NCI-H446 (cell line): ENCODE measurements at regions not wholly inside any gene's neighbourhood (a gene's known extent, or its start where the extent isn't known, plus 50 kb on each side); places are given as distances from the start of the nearest gene placed in this dataset.
"Not testable (repeated sequence)": the region's sequence is repeated elsewhere in the genome, so short reads cannot be mapped to it uniquely, and the experiment has no call there.

ENCODE experiments used
- DNase-seq, 2 experiments: peaks; one replicate each; lab custom pipeline; 2025; lab: John Stamatoyannopoulos, UW

DNA sequence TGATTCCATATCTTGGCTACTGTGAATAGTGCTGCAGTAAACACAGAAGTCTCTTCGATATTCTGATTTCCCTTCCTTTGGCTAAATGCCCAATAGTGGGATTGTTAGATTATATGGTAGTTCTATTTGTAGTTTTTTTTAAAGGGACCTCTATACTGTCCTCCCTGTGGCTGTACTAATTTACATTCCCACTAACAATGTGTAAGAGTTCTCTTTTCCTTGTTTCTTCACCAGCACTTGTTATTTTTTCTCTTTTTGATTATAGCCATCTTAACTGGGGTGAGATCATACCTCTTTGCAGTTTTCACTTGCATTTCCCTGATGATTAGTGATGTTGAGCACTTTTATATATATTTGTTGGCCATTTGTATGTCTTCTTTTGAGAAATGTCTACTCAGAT lies 102.0 kb downstream of the CARTPT start:
- no peak for DNase-seq

DNA sequence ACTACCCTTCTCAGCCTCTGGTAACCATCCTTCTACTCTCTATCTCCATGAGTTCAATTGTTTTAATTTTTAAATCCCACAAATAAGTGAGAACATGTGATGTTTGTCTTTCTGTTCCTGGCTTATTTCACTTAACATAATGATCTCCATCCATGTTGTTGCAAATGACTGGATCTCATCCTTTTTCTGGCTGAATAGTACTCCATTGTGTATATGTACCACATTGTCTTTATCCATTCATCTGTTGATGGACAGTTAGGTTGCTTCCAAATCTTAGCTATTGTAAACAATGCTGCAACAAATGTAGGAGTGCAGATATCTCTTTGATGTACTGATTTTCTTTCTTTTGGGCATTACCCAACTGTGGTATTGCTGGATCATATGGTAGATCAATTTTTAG lies 103.0 kb downstream of the CARTPT start:
- DNase-seq, result not testable (repeated sequence)

DNA sequence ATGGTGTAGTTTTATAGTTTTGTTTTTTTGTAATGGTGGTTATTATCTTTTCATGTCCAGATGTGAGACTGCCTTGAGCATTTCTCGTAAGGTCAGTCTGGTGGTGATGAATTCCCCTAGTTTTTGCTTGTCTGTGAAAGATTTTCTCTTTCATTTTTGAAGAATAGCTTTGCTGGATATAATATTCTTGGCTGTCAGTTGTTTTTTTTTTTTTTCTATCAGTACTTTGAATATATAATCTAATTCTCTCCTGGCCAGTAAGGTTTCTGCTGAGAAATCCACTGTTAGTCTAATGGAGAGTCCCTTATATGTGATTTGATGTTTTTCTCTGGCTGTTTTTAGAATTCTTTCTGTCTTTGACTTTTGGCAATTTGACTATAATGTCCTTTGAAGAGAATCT lies 106.9 kb downstream of the CARTPT start:
- no peak for DNase-seq

DNA sequence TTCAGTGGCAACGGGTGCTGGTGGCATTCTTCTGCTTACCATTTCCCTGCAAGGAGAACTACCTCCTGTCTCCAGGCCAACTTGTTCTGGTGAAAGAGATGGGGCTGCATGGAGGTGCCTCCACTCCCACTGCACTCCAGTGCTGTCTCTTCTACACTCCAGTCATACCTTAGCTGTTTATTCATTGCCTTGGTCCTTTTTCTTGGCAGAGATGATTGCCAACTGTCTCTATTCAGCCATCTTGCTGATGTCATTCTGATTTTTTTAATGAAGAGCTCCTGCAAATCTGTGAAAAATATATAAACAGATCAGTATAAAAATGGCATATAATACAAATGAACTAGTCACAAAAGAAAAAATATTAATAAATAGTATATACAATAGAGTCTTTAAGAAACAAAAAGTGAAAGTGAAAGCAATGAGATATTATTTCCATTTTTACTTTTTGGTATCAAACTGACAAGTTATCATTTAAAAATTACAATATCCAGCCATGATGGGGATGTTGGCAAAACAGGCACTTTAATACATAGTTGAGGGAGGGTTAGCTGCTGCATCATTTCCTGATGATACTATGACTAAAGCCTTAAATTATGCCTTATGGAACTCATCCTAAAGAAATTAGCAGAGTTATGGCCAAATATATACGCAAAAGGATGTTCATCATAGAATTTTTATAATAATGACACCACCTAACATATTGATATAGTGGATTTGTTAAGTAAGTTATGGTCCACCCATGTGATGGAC lies 109.4 kb downstream of the CARTPT start:
- DNase-seq, result peak in 1 of 2 experiments; percentile 8

GRCh38 chr5:71829206-71829605 lies 110.1 kb downstream of the CARTPT start:
- no peak for DNase-seq

- DNase-seq, result peak; percentile 66 to 91
These were observed 111.8 kb downstream of the CARTPT start for GRCh38 chr5:71830681-71831539.

DNA sequence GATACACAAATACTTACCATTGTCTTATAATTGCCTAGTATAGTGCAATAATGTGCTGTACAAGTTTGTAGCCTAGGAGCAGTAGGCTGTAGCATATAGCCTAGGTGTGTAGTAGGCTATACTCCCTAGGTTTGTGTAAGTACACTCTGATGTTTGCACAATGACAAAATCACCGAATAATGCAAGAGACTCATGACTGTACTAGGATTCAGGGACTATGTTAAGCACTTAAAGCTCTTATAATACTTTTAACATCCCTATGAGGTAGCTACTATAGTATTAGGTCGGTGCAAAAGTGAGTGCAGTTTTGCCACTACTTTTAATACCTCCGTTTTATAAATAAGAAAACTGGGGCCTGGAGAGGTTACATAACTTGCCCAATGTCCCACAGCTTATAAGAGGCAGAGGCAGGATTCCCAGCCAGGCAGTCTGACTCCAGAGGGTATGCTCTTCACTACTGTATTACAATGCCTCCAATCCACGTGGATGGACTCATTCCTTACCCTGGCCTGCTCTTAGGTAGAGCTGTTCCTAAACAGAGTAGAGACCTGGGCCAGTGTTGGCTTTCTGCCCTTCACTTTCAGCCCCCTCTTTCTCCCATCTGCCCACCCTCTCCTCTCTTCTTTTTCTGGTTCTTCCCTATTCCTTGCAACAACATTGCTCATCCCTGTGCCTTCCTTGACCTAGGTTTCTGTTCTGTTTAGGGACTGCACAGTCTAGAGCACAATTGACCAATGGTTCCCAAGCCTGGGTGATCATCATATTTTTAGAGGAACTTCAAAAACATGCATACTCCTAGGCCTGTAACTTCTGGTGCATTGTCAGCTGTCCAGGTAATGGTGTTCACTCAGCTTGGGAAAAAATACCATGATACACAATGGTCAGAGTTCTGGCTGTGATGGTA lies 114.0 kb downstream of the CARTPT start:
- no peak for DNase-seq

- no peak for DNase-seq
These were observed 115.5 kb downstream of the CARTPT start for GRCh38 chr5:71834601-71835000.

GRCh38 chr5:71836084-71836483 lies 117.0 kb downstream of the CARTPT start:
- peak in 1 of 2 experiments; percentile 6 for DNase-seq

GRCh38 chr5:71836559-71837112 lies 117.6 kb downstream of the CARTPT start:
- DNase-seq, result no peak

- no peak for DNase-seq
These were observed 119.2 kb downstream of the CARTPT start for GRCh38 chr5:71838286-71838685.

GRCh38 chr5:71839096-71839884 lies 120.2 kb downstream of the CARTPT start:
- DNase-seq, result no peak

DNA sequence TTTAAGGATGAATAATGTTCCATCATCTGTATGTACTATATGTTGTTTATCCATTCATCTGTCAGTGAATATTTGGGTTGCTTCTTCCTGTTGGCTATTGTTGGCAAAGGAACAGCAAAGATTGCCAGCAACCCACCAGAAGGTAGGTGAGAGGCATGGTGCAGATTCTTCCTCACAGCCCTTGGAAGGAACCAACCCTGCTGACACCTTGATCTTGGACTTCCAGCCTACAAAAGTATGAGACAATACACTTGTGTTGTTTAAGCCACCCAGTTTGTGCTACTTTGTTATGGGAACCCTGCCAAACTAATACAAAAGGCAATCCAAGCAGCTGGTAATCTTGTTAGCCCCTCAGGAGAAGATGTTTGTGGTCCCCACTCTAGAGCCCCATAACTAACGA lies 122.0 kb downstream of the CARTPT start:
- no peak for DNase-seq

DNA sequence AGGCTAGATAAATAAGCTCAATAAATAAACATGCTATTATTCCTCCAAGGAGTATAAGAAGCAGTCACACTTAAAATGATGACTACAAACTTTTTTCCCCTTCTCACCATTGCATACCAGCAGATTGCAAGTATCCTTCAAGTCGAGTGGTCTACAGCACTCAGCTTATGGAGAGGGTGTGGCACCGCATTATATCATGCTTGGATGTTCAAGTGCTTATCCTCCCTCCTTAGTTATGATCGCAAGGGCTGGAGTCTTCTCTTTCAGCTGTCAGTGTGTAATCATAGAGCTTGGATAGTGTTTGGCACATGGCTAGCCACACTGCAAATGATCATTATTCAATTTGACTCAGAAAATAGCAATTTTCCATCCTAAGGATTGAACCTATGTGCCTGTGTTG lies 124.0 kb downstream of the CARTPT start:
- no peak for DNase-seq

- DNase-seq, result no peak
These were observed 125.8 kb downstream of the CARTPT start for GRCh38 chr5:71844862-71845261.

GRCh38 chr5:71859515-71859914 lies 140.4 kb downstream of the CARTPT start:
- DNase-seq, result no peak

DNA sequence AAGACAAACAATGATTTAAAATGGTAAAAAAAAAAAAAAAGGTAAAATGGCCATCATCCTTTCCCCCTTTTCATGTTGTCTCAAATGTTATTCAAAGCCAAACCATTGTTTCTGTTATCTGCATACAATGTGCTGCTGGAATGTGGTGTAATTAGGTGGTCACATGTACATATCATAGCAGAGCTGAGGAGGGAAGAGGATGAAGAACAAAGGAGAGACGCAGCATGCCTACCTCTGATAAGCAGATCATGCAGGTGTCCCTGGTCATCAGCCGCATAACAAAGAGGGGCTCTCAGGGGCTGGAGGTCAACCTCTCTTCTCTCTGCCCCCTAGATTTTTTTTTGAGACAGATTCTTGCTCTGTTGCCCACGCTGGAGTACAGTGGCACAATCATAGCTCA lies 141.0 kb downstream of the CARTPT start:
- DNase-seq, result no peak

DNA sequence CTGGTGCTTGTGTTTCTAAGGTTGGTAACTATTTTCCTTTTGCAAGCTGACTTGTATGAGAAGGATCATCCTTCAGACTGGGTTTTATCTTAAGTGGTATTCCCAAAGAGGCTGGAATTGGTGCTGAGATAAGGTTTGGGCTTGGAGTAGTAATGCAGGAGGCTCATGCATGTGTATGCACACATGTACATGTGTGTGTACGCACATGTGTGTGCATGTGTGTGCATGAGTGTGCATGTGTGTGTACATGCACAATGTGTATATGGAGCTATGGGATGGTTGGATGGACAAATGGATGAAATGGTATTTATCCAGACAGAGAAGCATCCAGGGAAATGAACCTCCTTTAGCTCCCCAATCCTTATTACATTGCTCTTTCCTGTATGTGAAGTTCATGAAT lies 142.6 kb downstream of the CARTPT start:
- no peak for DNase-seq

GRCh38 chr5:71862087-71862486 lies 143.0 kb downstream of the CARTPT start:
- no peak for DNase-seq

- DNase-seq, result peak in 1 of 2 experiments; percentile 17
These were observed 143.5 kb downstream of the CARTPT start for GRCh38 chr5:71862507-71863060.
